LNCAP (cell line): ENCODE measurements at regions not wholly inside any gene's neighbourhood (a gene's known extent, or its start where the extent isn't known, plus 50 kb on each side); places are given as distances from the start of the nearest gene placed in this dataset.

Experiments used
- TF ChIP-seq, protein P1 (sequence below): fragments of 450-650 bp; IDR thresholded peaks from 2 replicates; pipeline ENCODE4 v1.5.1; 2017; ENCODE audit warnings: mild to moderate bottlenecking

DNA sequence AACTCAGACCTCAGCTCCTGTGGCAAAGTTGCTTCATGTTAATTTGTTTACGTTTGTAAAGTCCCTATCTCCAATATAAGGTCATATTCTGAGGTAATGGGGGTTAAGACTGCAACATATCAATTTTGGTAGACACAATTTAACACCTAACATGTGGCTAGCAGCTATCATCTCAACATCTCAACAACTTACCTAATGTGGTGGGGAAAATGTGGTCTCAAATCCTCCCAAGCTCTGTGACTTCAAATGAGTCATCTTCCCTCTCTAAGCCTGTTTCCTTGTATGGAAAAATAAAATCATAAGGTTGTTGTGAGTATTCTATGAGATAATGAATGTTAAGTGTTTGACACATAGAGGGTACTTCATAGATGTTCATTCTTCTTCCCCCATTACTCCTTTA is 443.3 kb downstream of the CDK5RAP2 start:
- TF ChIP-seq, protein P1, sequence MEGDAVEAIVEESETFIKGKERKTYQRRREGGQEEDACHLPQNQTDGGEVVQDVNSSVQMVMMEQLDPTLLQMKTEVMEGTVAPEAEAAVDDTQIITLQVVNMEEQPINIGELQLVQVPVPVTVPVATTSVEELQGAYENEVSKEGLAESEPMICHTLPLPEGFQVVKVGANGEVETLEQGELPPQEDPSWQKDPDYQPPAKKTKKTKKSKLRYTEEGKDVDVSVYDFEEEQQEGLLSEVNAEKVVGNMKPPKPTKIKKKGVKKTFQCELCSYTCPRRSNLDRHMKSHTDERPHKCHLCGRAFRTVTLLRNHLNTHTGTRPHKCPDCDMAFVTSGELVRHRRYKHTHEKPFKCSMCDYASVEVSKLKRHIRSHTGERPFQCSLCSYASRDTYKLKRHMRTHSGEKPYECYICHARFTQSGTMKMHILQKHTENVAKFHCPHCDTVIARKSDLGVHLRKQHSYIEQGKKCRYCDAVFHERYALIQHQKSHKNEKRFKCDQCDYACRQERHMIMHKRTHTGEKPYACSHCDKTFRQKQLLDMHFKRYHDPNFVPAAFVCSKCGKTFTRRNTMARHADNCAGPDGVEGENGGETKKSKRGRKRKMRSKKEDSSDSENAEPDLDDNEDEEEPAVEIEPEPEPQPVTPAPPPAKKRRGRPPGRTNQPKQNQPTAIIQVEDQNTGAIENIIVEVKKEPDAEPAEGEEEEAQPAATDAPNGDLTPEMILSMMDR, result no peak

DNA sequence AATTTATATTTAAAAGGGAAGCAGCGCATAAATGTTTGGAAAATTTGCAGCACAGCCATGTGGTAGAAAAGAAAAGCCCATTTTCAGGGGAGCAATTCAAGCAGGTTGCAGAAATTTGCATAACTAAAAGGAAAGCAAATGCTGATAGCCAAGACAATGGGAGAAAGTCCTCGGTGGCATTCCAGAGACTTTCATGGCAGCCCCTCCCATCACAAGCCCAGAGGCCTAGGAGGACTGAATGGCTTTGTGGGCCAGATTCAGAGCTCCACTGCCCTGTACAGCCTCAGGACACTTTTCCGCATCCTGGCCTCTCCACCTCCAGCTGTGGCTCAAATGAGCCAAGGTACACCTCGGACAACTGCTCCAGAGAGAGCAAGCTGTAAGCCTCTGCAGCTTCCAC is 462.9 kb downstream of the CDK5RAP2 start:
- TF ChIP-seq, protein P1, result no peak

DNA sequence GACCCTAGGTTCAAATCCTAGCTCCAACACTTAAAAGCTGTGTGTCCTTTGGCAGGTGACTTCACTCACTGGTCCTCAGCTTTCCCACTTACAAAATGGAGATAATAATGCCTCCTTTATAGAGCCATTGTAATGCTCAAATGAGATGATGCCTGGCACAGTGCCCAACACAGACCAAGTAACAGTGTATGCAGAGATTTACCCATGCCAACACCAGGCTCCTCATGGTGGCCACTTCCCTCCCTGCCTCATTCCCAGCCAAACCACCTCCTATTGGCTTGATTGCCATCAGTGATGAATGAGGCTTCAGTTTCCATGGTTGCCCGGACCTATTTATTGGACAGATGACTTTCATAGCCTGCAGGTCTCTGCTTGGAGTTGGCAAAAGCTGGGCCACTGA is 469.4 kb downstream of the CDK5RAP2 start:
- TF ChIP-seq, protein P1, result no peak

DNA sequence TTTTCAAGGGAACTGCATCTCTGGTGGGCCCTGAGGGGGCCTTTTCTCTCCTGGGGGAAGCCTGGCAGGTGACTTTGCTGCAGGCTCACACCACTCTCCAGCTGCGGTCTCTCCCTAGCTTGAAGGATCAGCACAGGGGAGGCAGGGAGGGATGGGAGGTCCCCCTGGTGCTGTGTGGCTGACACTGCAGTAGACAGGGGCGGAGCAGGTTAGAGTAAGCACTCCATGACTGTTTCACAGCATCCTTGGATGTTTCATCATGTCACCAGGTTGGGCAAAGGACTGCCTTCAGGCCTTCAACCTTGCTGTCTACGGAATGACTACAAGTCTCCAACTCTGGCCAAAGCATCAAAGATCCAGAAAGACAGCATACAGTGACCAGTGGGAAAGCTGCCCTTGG is 470.7 kb downstream of the CDK5RAP2 start:
- TF ChIP-seq, protein P1, result no peak

DNA sequence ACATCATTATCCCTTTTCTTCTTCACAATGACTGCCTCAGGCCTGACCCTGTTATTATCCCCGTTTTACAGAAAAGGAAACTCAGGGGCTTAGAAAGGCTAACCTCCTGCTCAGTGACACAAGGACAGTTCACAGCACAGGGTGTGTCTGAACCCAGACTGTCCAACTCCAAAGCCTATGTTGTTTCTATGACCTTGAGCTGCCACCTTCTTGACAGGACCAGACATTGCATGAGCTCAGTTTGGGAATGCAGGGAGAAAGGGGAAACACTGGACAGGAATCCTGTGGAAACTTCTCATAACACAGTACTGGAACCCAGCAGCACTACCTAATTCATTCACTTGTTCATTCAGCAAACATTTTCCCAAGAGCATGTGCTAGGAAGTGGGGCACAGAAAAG is 472.8 kb downstream of the CDK5RAP2 start:
- TF ChIP-seq, protein P1, result no peak

DNA sequence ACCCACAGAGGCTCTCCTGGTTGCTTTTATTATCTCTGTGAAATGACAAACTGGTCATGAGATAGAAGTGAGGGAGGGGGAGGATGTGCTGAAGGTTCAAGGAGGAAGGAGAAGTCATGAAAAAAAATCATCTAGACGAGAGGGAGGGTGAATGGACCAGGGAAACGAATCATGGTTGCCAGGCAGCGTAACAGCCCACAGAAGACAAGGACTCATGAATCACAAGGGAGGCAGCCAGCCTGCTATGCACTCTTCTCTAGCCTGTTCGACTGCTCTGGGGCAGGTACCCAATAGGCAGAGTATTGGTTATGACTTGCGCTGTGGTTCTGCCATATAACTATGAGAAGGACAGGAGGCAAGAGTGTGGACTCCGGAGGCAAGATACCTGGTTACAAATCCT is 475.2 kb downstream of the CDK5RAP2 start:
- TF ChIP-seq, protein P1, result no peak

DNA sequence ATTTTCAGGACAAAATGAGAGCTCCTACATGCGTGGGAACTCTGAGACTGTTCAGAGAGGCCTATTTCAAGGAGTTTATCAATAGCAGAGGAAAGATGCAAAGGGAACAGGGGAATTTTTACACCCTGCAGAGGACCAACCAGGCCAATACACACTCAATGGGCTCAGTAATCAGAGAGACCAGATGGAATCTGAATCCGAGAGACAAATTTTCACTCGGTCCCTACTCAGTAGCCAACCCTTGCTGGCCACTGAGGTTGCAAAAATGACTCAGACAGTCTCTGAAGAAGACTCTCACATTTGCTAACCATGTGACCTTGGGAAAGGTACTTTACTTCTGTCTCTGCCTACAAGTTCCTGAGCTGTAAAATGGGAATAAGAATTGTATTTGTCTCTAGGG is 479.4 kb downstream of the CDK5RAP2 start:
- TF ChIP-seq, protein P1, result no peak

DNA sequence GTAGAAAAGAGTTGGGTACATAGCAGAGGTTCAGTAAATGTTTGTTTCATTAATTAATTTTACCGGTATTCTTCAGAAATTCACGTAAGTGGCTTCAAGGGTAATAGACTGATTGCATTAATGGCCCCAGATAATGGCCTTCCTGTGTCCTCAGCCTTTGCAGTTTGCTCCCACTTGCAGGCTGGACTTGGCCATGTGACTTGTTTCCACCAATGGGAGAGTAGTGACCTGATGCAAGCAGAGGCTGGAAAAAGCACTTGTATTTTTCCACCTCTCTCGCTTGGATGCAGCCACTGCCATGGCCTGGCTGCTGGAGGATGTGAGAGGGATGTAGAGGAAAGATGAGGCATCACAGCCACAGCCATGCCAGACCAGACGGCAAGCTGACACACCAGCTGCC is 480.9 kb downstream of the CDK5RAP2 start:
- TF ChIP-seq, protein P1, result no peak
